ENCODE measurements at regions not wholly inside any gene's neighbourhood (a gene's known extent, or its start where the extent isn't known, plus 50 kb on each side); places are given as distances from the start of the nearest gene placed in this dataset.

DNA sequence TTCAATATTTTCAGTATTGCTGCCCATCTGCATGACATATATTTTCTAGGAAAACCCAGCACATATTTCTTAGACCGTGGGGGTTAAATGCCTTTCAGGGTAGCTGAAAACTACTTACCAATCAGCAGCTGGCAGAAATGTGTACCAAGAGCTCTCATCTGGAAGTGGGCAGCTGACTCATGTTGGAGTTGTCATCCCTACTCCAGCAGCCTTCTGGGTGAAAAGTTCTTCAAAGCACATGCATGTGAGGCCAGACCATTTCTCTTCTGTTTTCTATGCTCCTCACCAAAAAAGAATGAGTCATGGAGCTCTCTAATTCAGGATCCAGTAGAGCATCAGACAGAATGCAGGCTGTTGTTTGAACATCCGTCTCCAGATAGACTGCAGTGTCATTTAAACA lies 135.5 kb downstream of the PAX1 start:
- Histone ChIP-seq H3K4me3 (ENCODE audit: extremely low read depth in 1 of 4, insufficient read depth in 2 of 4, low read depth in 3 of 4, low read length in 4 of 4) (no peak overlapping the region), H4K8ac (ENCODE audit: extremely low read depth, insufficient read depth, low read length) (no peak overlapping the region), H2AFZ (ENCODE audit: low read length) (no peak overlapping the region), H3K14ac (ENCODE audit: insufficient read length) (no peak overlapping the region), H2BK120ac (replicated peaks; ENCODE audit: low read depth, low read length) (no peak overlapping the region), H4K91ac (replicated peaks; ENCODE audit: insufficient read length, low read length) (no peak overlapping the region), H2AK5ac (ENCODE audit: low read depth, low read length) (no peak overlapping the region), H3K4ac (replicated peaks; ENCODE audit: insufficient read length, low read depth, low read length) (no peak overlapping the region), H3K79me1 (ENCODE audit: low read depth, low read length) (no peaks in the 10 kb centered on the region), H3K27ac (ENCODE audit: low read depth, low read length) (no peak overlapping the region), H3K23me2 (ENCODE audit: low read depth, low read length) (no peaks in the 10 kb centered on the region), H3K56ac (replicated peaks; ENCODE audit: insufficient read length, low read depth, low read length) (no peak overlapping the region), H3K4me1 (replicated peaks in 1 of 4; ENCODE audit: control insufficient read depth in 3 of 4, insufficient read depth in 4 of 4, low read length in 3 of 4) (no peaks in the 10 kb centered on the region; a peak in 1 of 7 replicates), H2BK5ac (ENCODE audit: low read depth, low read length) (no peak overlapping the region), H2BK12ac (ENCODE audit: low read depth, low read length) (no peak overlapping the region), H3K9ac (replicated peaks in 1 of 4; ENCODE audit: extremely low read depth in 1 of 4, low read depth in 3 of 4, low read length in 3 of 4) (no peak overlapping the region), H3K4me2 (ENCODE audit: insufficient read depth in 1 of 2, low read depth in 2 of 2, low read length in 2 of 2) (no peak overlapping the region), H3K36me3 (ENCODE audit: control insufficient read depth in 2 of 4, insufficient read depth in 4 of 4, low read length in 3 of 4) (no peaks in the 10 kb centered on the region), H4K20me1 (replicated peaks in 1 of 2; ENCODE audit: control insufficient read depth in 1 of 2, insufficient read depth in 2 of 2, low read length in 2 of 2) (no peaks in the 10 kb centered on the region), H2BK15ac (ENCODE audit: low read length) (no peak overlapping the region), H3K18ac (ENCODE audit: extremely low read depth, low read length) (no peak overlapping the region), H3K23ac (ENCODE audit: insufficient read length) (no peak overlapping the region), H4K5ac (ENCODE audit: insufficient read length, low read depth, low read length) (no peak overlapping the region), H3K9me3 (ENCODE audit: insufficient read depth in 2 of 2, low read depth in 1 of 2, low read length in 1 of 2) (no peaks in the 10 kb centered on the region), H2BK20ac (ENCODE audit: low read length) (no peak overlapping the region), H3K79me2 (ENCODE audit: control insufficient read depth in 1 of 2, insufficient read depth in 2 of 2, low read length in 2 of 2) (no peaks in the 10 kb centered on the region), H3K27me3 (replicated peaks in 1 of 4; ENCODE audit: control insufficient read depth in 3 of 4, extremely low read depth in 1 of 4, insufficient read depth in 3 of 4, low read length in 3 of 4) (no peaks in the 10 kb centered on the region)
- 85% methylated on average over 2 of the region's 2 CpGs; no CpG with 5 or more reads in 1 of the 2 experiments for WGBS, 2 experiments (ENCODE audit: extremely low coverage in 1 of 2, insufficient coverage in 1 of 2, insufficient read length in 1 of 2, insufficient replicate concordance in 2 of 2, low coverage in 1 of 2, low lambda C conversion rate in 2 of 2, missing lambda C conversion rate in 1 of 2)
- no peak for FAIRE-seq
- DNase-seq (ENCODE audit: low read depth in 1 of 2, low spot score in 2 of 2): no peak
- TF ChIP-seq POLR2AphosphoS5 (IDR thresholded peaks at IDR 0.05; ENCODE audit: low read depth, low read length) (no peak), BCL11A (IDR thresholded peaks at IDR 0.05; ENCODE audit: low read depth in 2 of 2, low read length in 2 of 2) (no peak), YY1 (IDR thresholded peaks at IDR 0.05; ENCODE audit: low read depth, low read length) (no peak), NRF1 (IDR thresholded peaks at IDR 0.05; ENCODE audit: low read depth, low read length) (no peak), BRCA1 (IDR thresholded peaks at IDR 0.05; ENCODE audit: low read depth, low read length) (no peak)
- CTCF ChIA-PET (ENCODE audit: partially characterized antibody): interaction anchor here (0.6 kb wide), 1 partner anchor 53 kb away, joined by 4 read pairs; no protein-coding TSS in a partner anchor
- POLR2A ChIA-PET (ENCODE audit: partially characterized antibody): no interaction called here

Measured in H1 (cell line).